ELF-1 (cell line): ENCODE measurements at regions not wholly inside any gene's neighbourhood (a gene's known extent, or its start where the extent isn't known, plus 50 kb on each side); places are given as distances from the start of the nearest gene placed in this dataset.

ENCODE experiments used
- DNase-seq: peaks from one replicate; pipeline ENCODE4 v3.0.0-alpha.2; 2016; ENCODE audit warnings: low read depth, low spot score

DNA sequence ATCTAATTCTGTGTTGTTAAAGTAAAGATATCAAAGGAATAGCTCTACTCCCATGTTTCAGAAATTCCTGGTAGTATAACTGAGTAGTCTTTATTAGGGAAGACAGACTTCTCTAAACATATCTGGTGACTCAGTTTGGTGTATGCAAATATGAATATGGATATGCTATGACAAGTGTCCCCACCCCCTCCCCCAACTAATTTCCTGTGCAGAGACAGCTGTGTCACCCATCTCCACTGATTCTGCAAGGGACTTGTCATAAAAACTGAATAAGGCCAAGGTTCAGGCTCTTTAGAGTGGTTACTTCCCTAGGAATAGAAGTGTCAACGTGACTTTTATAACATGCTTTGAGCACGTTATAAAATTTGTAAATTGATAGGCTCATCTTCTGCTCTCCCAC, 429.1 kb downstream of the DAD1 start:
- no peak for DNase-seq

- DNase-seq = no peak
Measured at GRCh38 chr14:22159099-22159498, 429.9 kb downstream of the DAD1 start.

- DNase-seq = no peak
Measured at GRCh38 chr14:22158560-22158959, 430.5 kb downstream of the DAD1 start.

DNA sequence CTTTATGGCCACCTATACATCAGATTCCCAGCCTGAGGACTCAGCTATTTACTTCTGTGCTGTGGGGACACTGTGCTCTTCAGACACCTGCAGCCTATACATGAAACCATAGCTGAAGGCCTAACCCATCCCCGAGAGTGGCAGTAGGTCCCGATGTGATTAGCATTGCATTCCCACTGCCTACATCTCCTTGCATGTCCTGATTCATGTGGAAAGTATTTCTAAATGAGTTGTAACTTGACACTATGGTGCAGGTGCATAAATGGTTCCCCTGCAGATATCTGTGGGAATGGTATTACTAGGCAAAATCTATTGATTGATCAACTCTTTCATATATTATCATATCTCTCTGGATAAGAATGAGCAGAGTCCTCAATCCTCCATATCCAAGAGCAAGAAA, 433.5 kb downstream of the DAD1 start:
- DNase-seq = no peak

- DNase-seq = no peak
Measured at GRCh38 chr14:22152903-22153302, 436.1 kb downstream of the DAD1 start.

- DNase-seq = no peak
Measured at GRCh38 chr14:22152161-22152870, 436.7 kb downstream of the DAD1 start.

GRCh38 chr14:22151121-22151520, 437.9 kb downstream of the DAD1 start:
- DNase-seq = no peak

DNA sequence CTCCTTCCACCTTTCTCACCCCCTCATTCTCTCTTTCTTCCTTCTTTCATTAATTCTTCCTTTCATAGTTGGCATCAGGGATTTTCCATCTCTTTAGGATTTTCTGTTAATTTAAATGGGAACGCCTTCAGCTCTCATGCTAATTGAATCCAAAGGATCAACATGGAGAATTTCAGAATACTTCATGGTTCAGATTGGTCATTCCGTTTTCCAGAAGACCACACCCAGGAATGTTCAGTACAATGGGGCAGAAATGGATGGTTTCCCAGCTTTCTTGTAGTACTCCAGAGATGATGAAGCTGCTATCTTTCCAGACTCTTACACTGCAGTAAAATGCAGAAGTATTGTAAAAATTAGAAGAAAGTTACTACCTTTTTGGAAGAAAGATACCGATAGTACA, 440.0 kb downstream of the DAD1 start:
- no peak for DNase-seq

- no peak for DNase-seq
Measured at GRCh38 chr14:22147716-22148115, 441.3 kb downstream of the DAD1 start.

GRCh38 chr14:22143363-22143762, 445.7 kb downstream of the DAD1 start:
- DNase-seq = no peak

- DNase-seq = no peak
Measured at GRCh38 chr14:22140633-22141032, 448.4 kb downstream of the DAD1 start.

DNA sequence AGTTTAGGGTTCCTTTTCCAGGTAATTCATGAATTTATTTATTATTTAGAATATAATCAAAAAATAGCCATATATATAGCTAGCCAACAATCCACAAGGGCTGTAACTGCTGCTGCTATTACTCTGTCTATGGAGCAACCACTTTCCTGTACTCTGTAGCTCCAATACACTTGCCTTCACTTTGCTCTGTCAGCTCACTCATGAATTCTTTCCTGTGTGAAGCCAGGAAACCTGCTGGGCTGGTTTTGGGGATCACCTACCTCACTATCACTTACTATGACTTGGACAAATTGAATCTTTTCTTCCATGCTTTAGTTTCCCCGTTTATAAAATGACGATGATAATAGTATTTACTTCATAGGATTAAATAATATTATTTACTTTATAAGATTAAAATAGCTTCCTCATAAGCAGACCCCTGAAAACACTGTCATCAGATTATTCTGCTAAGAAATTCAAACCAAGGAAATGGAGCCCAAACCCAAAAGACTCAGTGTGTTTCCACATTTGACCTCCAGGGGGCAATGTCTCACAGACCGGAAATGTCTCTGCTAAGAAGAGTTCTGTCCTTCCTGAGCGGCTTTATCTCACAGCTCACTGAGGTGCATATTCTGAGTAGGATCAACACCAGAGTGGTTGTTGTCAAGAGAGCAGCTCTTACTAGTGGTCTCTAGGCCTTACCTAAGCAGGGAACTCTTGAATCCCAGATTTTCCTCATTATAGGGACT, 457.1 kb downstream of the DAD1 start:
- DNase-seq = peak; percentile 18

DNA sequence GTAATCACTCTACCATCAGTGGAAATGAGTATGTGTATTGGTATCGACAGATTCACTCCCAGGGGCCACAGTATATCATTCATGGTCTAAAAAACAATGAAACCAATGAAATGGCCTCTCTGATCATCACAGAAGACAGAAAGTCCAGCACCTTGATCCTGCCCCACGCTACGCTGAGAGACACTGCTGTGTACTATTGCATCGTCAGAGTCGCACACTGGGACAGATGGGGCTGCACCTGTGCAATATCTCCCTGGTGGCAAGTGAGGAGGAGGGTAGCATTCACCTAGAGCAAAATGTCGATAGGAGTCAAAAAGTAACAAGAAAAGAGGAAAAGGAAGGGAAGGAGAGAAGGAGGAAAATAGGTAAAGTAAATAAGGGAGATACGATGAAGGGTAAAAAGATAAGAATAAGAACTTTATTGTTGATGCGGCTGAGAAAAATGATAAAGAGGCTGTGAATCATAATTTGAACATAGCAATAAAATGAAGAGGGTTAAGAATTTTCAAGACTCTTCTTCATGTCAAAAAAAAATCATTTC, 450.5 kb upstream of the OR4E1 start:
- no peak for DNase-seq

GRCh38 chr14:22122829-22123560, 449.4 kb upstream of the OR4E1 start:
- no peak for DNase-seq

- DNase-seq = no peak
Measured at GRCh38 chr14:22122227-22122818, 448.7 kb upstream of the OR4E1 start.

DNA sequence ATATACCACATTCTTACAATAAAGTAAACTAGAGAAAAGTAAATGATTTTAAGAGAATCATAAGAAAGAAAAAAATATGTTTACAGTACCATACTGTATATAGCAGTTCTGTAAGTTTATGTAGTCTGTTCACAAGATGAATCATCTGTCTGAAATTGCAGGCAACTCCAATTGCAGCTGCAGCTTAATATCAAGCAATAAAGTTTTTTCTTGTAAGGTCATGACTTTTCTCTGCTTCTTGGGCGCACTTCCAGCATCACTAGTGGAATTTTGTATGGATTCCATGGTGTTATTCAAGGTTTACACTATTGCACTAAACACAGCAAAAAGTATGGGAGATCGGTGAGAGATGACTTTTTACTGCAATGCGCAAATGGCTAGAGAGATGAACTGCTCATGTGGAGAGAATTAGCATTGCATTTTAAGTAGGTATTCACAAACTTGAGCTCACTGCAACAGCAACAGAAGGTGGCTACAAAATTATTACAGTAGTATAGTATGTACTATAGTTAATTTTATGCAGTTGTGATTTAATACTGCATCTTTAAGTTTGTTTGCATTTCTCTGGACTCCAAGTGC, 445.4 kb upstream of the OR4E1 start:
- DNase-seq = no peak

DNA sequence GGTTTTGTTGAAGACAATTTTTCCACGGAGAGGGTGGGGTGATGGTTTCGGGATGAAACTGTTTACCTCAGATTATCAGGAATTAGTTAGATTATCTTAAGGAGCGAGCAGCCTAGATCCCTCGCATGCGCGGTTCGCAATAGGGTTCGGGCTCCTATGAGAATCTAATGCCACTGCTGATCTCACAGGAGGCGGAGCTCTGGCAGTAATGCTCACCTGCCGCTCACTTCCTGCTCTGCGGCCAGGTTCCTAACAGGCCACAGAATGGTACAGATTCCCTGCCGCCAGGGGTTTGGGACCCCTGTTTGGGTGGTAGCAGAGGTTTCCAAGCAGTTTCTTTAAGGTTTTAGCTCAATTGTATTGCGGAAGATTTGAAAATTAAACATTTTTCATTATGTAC, 439.8 kb upstream of the OR4E1 start:
- no peak for DNase-seq

- DNase-seq = no peak
Measured at GRCh38 chr14:22112004-22112403, 438.4 kb upstream of the OR4E1 start.

- DNase-seq = no peak
Measured at GRCh38 chr14:22107753-22108152, 434.1 kb upstream of the OR4E1 start.

DNA sequence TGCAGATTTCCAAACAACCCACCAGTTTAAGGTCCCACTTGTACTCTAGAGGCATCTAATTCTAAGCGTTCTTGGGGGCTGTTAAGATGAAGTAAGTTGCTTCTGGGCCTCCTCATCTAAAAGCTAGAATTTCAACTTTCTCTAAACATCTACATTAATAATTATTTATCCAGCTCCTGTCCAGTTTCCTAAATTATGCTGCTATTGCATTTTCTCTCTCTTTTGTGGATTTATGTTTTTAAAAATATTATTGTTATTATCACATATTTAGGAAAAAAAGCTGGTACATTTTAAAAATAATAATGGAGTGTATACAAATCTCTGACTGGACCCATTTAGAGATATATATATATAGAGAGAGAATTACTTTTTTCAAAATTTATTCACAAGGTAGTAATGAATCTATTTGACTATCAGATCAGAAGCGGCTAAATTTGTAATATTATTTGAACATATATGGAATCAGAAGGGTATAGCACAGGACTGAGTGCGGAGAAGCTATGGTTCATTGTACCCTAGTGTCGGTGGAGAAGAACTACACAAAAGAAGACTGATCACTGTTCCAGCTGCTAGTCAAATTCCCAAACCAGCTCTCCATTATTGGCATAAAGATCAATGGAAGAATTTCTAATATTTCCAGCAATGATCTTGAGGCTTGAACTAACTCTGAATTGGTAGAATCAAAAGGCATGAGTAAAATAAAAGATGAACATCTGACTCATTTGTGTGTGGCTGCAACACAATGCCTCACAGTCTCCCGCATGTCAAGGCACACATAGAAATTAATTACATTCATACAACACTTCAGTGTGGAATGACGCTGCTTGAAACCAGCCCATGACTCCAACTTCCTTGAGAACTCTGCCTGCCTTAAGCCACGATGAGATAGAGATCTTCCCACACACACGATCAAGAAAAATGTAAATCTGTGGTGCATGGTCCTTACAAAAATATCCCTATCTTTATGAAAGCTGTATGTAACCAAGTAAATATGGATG, 433.4 kb upstream of the OR4E1 start:
- no peak for DNase-seq
